ENCODE measurements at regions not wholly inside any gene's neighbourhood (a gene's known extent, or its start where the extent isn't known, plus 50 kb on each side); places are given as distances from the start of the nearest gene placed in this dataset.

DNA sequence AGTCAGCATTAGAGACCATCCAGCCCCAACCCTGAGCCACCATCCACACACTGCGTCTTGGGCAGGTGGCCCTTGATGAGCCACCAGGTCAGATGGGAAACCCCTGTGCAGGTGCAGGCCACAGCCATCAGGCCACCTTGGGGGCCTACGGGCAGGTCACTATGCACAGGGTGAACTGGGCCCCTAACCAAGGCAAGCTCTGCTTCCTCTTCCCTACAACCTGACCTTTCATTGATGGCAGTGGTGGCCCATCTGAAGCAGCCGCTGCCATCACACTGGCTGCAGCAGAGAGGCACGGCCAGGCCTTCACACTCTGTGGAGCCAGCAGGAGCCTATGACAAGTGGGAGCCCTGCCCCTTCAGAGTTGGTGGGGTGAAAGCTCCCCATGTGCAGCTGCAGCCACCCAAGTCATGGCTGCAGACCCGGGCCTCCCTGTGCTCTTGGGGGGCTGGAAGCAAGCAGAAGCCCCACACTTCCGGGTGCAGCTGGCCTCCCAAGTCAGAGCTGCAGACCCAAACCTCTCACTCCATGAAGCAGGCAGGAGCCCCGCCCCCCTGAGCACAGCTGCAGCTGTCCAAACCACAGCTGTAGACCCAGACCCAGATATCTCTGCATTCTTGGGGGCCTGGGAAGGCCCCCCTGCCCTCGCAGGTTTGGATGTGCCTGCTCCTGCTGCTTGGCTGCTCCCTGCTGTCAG, 681.5 kb downstream of the MATN1 start:
- no peak overlapping the region for H3K4me2 ChIP-seq (ENCODE audit: low read depth, low read length)
- no peak for FAIRE-seq
- ChIA-PET CTCF (ENCODE audit: low intra/inter-chr PET ratio, low total read pairs) (no interaction called here), POLR2A (no interaction called here)
- peaks cover 9% of the 10 kb centered on the region for H3K4me1 ChIP-seq (ENCODE audit: insufficient read depth, low read length)
- H3K36me3 ChIP-seq (replicated peaks in 1 of 2; ENCODE audit: control insufficient read depth in 1 of 2, insufficient read depth in 2 of 2, low read length in 2 of 2) = no peaks in the 10 kb centered on the region
- WGBS (ENCODE audit: low lambda C conversion rate) = 86% methylated on average over 1 of the region's 8 CpGs
- H2AFZ ChIP-seq (ENCODE audit: low read length) = no peak overlapping the region
- no peaks in the 10 kb centered on the region for H3K79me2 ChIP-seq (ENCODE audit: insufficient read depth, low read length)
- no peak for DNase-seq (ENCODE audit: low spot score)
- H3K27ac ChIP-seq (ENCODE audit: extremely low read length, insufficient read depth, low read length) = no peak overlapping the region
- no peak overlapping the region for H3K4me3 ChIP-seq (replicated peaks in 1 of 3; ENCODE audit: insufficient read depth in 1 of 3, low read depth in 2 of 3, low read length in 3 of 3)
- no peaks in the 10 kb centered on the region for H4K20me1 ChIP-seq (ENCODE audit: insufficient read depth, low read length)
- no TSS peak for BruUV-seq (replicated peaks)
- no peaks in the 10 kb centered on the region for H3K9me3 ChIP-seq (ENCODE audit: low read length)
- intact Hi-C loops (cut with micrococcal nuclease; ENCODE audit: unreplicated experiment) = no loop called here
- H3K27me3 ChIP-seq (ENCODE audit: control insufficient read depth in 1 of 2, insufficient read depth in 2 of 2, low read length in 2 of 2) = no peaks in the 10 kb centered on the region; a peak in 2 of 5 replicates
- TF ChIP-seq, protein P1, sequence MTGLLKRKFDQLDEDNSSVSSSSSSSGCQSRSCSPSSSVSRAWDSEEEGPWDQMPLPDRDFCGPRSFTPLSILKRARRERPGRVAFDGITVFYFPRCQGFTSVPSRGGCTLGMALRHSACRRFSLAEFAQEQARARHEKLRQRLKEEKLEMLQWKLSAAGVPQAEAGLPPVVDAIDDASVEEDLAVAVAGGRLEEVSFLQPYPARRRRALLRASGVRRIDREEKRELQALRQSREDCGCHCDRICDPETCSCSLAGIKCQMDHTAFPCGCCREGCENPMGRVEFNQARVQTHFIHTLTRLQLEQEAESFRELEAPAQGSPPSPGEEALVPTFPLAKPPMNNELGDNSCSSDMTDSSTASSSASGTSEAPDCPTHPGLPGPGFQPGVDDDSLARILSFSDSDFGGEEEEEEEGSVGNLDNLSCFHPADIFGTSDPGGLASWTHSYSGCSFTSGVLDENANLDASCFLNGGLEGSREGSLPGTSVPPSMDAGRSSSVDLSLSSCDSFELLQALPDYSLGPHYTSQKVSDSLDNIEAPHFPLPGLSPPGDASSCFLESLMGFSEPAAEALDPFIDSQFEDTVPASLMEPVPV (CRISPR knock-in tag; IDR thresholded peaks at IDR 0.05) = no peak
- no peak for TF ChIP-seq ZIK1 (CRISPR knock-in tag; IDR thresholded peaks at IDR 0.05; ENCODE audit: borderline replicate concordance, low read depth)
- TF ChIP-seq HMGA1 (CRISPR knock-in tag; conservative IDR thresholded peaks at IDR 0.05) = no peak
- no peak for TF ChIP-seq BRCA1 (CRISPR knock-in tag; IDR thresholded peaks at IDR 0.05)
- TF ChIP-seq SAFB2 (CRISPR knock-in tag; IDR thresholded peaks at IDR 0.05; ENCODE audit: borderline replicate concordance, low read depth) = no peak
- ATAC-seq = no peak
- in situ Hi-C loops (cut with HindIII; ENCODE audit: extremely low pct_ligation_motif_present, low pct_unique_long_range_greater_than_20kb) = no loop called here
- no peak overlapping the region for H3K9ac ChIP-seq (ENCODE audit: insufficient read depth, low read depth, low read length)
